ENCODE measurements at regions not wholly inside any gene's neighbourhood (a gene's known extent, or its start where the extent isn't known, plus 50 kb on each side); places are given as distances from the start of the nearest gene placed in this dataset.

- TF ChIP-seq YY1 (IDR thresholded peaks at IDR 0.05; ENCODE audit: insufficient read depth, insufficient read length) (no peak), ZNF274 (IDR thresholded peaks at IDR 0.05; ENCODE audit: low read depth, low read length) (no peak), SUZ12 (IDR thresholded peaks at IDR 0.05; ENCODE audit: extremely low read depth, insufficient read depth, insufficient read length) (no peak)
Measured at GRCh38 chr6:170131351-170131750, 159.5 kb downstream of the DLL1 start.

Data from NT2/D1 (cell line).